Aorta (tissue), 5 donors: ENCODE measurements at regions not wholly inside any gene's neighbourhood (a gene's known extent, or its start where the extent isn't known, plus 50 kb on each side); places are given as distances from the start of the nearest gene placed in this dataset.

ENCODE experiments used
- ATAC-seq: fragments of 200-7000 bp; cut with Tn5 transposase; one replicate; pipeline ENCODE4 v1.9.1; 2022; ENCODE audit warnings: moderate library complexity; ENCODE audit not compliant: low FRiP score
- DNase-seq, 2 donors: peaks; one replicate each; pipeline ENCODE4 v3.0.0-alpha.2; 2020
- H3K27ac ChIP-seq, 2 donors: one replicate each; pipeline ENCODE4 v1.5.1; 2013; ENCODE audit warnings: low read length in 2 of 2, mild to moderate bottlenecking in 2 of 2, moderate library complexity in 2 of 2, control low read depth in 1 of 2, inconsistent platforms in 1 of 2, low read depth in 1 of 2
- H3K27me3 ChIP-seq, 2 donors: one replicate each; pipeline ENCODE4 v1.6.1; 2013; ENCODE audit warnings: control low read depth in 1 of 2, low read length in 1 of 2, mild to moderate bottlenecking in 1 of 2, moderate library complexity in 1 of 2; ENCODE audit not compliant: insufficient read depth in 2 of 2, control insufficient read depth in 1 of 2
- H3K36me3 ChIP-seq, 2 donors: one replicate each; pipeline ENCODE4 v1.6.1; 2013; ENCODE audit warnings: control low read depth in 1 of 2, low read length in 1 of 2, mild to moderate bottlenecking in 1 of 2; ENCODE audit not compliant: insufficient read depth in 2 of 2, control insufficient read depth in 1 of 2
- H3K4me1 ChIP-seq, 2 donors: one replicate each; pipeline ENCODE4 v1.6.1; 2013; ENCODE audit warnings: low read length in 2 of 2, control low read depth in 1 of 2, mild to moderate bottlenecking in 1 of 2, moderate library complexity in 1 of 2; ENCODE audit not compliant: insufficient read depth in 2 of 2, control insufficient read depth in 1 of 2
- H3K4me3 ChIP-seq, 2 donors: one replicate each; pipeline ENCODE4 v1.5.1; 2013; ENCODE audit warnings: low read length in 2 of 2, control low read depth in 1 of 2, mild to moderate bottlenecking in 1 of 2
- H3K9me3 ChIP-seq: one replicate; pipeline ENCODE4 v1.6.1; 2013; ENCODE audit warnings: mild to moderate bottlenecking, low read length; ENCODE audit not compliant: control insufficient read depth
- WGBS, 2 donors: extraction: QIAGEN DNeasy Blood & Tissue Kit; methylation state at CpG; one replicate each; pipeline ENCODE4 v1.1.7; 2013; 5-methylcytosine and 5-hydroxymethylcytosine counted together
- intact Hi-C, 2 donors: fragments of 100-400 bp; cut with DNase I; formaldehyde crosslinking; loops; one replicate each; pipeline versions ENCODE4 v1.14.2 to v1.15.0; 2022
- donor health status: healthy with polysubstance abuse.
- donor health status: Bipolar disorder and iron deficiency.
- donor health status: DM: no; HTN: no; CAD: no.
- donor health status: DM: no; HTN: no; CAD: no.
- donor health status: DM: yes; HTN: yes; CAD: no.

DNA sequence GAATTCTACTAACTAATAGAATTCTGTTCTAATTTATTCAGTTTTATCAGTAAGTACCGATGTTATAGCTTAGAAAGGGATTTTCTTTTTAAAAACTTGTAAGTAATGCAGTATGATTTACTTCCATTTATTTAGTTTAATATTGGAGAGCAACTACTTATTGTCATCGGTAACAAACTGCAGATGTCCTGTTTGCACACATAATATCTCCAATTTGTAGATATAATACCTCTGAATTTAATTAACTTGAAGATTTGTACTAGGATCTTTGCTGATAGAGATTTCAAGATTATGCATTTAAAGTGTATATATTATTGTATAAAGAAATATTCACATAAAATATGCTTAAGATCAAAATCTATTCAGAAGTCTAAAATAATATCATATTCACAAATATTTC, 356.7 kb downstream of the PCDH17 start:
- H3K4me1 ChIP-seq, result no peaks in the 10 kb centered on the region
- H3K27ac ChIP-seq, result no peak overlapping the region
- H3K27me3 ChIP-seq, result no peaks in the 10 kb centered on the region
- WGBS, 2 donors, result 83 to 92% methylated on average over 2 of the region's 2 CpGs
- no peaks in the 10 kb centered on the region for H3K36me3 ChIP-seq
- ATAC-seq (no peak), DNase-seq (no peak)
- no peaks in the 10 kb centered on the region for H3K9me3 ChIP-seq
- no peak overlapping the region for H3K4me3 ChIP-seq
- intact Hi-C loops, result no loop called here

DNA sequence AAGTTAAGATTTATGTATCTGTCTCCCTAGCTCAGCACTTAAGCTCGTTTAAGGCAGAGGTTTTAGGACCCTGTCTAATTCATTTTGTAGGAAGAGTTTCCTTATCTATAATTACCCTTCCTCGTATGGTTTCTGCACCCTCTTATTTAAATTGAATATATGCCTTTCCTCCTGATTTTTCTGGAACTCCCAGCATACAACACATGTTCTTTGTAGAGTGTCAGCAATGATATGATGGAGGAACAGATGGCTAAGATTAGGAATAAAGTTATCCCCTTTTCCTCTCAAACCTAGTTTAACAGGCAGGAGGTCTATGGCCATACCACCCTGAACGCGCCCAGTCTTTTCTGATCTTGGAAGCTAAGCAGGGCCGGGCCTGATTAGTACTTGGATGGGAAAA, 359.5 kb downstream of the PCDH17 start:
- ATAC-seq (no peak), DNase-seq (no peak)
- Histone ChIP-seq H3K27ac (no peak overlapping the region), H3K4me1 (no peaks in the 10 kb centered on the region), H3K9me3 (no peaks in the 10 kb centered on the region), H3K27me3 (no peaks in the 10 kb centered on the region), H3K4me3 (no peak overlapping the region), H3K36me3 (no peaks in the 10 kb centered on the region)
- 66 to 72% methylated on average over 5 of the region's 5 CpGs for WGBS, 2 donors
- intact Hi-C loops, result no loop called here

- WGBS, 2 donors, result 60 to 71% methylated on average over 1 of the region's 1 CpG
- H3K4me1 ChIP-seq, result no peaks in the 10 kb centered on the region
- H3K4me3 ChIP-seq, result no peak overlapping the region
- no peaks in the 10 kb centered on the region for H3K36me3 ChIP-seq
- H3K9me3 ChIP-seq, result no peaks in the 10 kb centered on the region
- no peak overlapping the region for H3K27ac ChIP-seq
- DNase-seq (no peak), ATAC-seq (no peak)
- no peaks in the 10 kb centered on the region for H3K27me3 ChIP-seq
- intact Hi-C loops, result no loop called here
Observed at GRCh38 chr13:57992416-57992815, 360.9 kb downstream of the PCDH17 start.

- no peak for ATAC-seq
- Histone ChIP-seq H3K4me3 (no peak overlapping the region), H3K27me3 (no peaks in the 10 kb centered on the region), H3K27ac (no peak overlapping the region), H3K4me1 (no peaks in the 10 kb centered on the region), H3K36me3 (no peaks in the 10 kb centered on the region), H3K9me3 (no peaks in the 10 kb centered on the region)
- 88 to 97% methylated on average over 1 of the region's 1 CpG for WGBS, 2 donors
- intact Hi-C loops, result no loop called here
- DNase-seq, result no peak
Observed at GRCh38 chr13:57996717-57997116, 365.2 kb downstream of the PCDH17 start.

DNA sequence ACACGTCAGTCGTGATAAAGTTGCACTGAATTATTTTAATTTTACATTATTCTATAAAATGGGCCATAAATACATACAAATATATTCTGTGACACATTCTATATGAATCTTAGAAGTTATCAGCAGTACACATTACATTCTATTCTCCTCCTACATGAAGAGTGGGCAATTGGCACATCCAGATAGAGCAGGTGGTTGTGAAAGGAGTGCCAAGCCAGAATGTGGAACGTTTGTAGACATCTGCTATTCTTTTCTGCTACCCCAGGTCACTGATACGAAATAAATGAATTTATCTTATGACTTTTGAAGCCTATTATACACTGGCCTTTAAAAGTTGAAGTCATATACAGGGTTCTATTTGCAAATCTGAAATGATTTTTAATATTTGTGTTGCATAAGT, 373.2 kb downstream of the PCDH17 start:
- DNase-seq (no peak), ATAC-seq (no peak)
- intact Hi-C loops, result no loop called here
- H3K36me3 ChIP-seq, result no peaks in the 10 kb centered on the region
- H3K4me3 ChIP-seq, result no peak overlapping the region
- no peaks in the 10 kb centered on the region for H3K27me3 ChIP-seq
- WGBS, 2 donors, result 53 to 62% methylated on average over 4 of the region's 4 CpGs
- H3K27ac ChIP-seq, result no peak overlapping the region
- H3K4me1 ChIP-seq, result no peaks in the 10 kb centered on the region
- H3K9me3 ChIP-seq, result no peaks in the 10 kb centered on the region

DNA sequence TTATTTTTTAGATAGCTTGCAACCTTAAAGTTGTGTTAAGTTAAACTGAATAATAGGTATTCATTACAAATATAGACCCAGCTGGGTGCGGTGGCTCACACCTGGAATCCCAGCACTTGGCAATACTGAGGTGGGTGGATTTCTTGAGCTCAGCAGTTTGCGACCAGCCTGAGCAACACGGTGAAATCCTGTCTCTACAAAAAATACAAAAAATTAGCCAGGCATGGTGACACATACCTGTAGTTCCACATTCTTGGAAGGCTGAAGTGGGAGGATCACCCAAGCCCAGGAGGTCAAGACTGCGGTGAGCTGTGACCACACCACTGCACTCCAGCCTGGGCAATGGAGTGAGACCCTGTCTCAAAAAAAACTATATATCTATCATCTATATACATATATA, 386.5 kb downstream of the PCDH17 start:
- WGBS, 2 donors, result 87 to 89% methylated on average over 4 of the region's 4 CpGs
- Histone ChIP-seq H3K9me3 (no peaks in the 10 kb centered on the region), H3K36me3 (no peaks in the 10 kb centered on the region), H3K27ac (no peak overlapping the region), H3K27me3 (no peaks in the 10 kb centered on the region), H3K4me3 (no peak overlapping the region), H3K4me1 (no peaks in the 10 kb centered on the region)
- no peak for ATAC-seq
- no peak for DNase-seq
- intact Hi-C loops, result no loop called here

DNA sequence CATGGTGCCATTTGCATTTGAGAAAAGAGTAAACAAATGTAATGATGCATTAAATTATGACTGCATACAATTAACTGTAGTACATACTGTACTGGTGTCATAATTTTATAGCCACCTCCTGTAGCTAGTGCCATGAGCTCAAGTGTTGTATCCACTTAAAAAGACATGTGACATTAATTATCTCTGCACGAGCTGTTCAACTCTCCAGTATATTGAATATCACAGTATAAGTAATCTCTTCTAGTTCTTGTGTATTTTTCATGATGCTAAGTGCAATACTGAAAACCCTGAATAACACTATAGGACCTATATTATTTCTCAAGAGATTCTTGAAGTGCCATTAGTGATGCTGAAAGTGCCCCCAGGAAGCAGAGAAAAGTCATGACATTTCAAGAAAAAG, 387.3 kb downstream of the PCDH17 start:
- no peak for DNase-seq
- Histone ChIP-seq H3K9me3 (no peaks in the 10 kb centered on the region), H3K4me3 (no peak overlapping the region), H3K27ac (no peak overlapping the region), H3K4me1 (no peaks in the 10 kb centered on the region), H3K27me3 (no peaks in the 10 kb centered on the region), H3K36me3 (no peaks in the 10 kb centered on the region)
- intact Hi-C loops, result no loop called here
- no peak for ATAC-seq
- 39 to 55% methylated on average over 1 of the region's 1 CpG for WGBS, 2 donors

- no peaks in the 10 kb centered on the region for H3K36me3 ChIP-seq
- no peaks in the 10 kb centered on the region for H3K9me3 ChIP-seq
- ATAC-seq (no peak), DNase-seq (no peak)
- no peak overlapping the region for H3K4me3 ChIP-seq
- H3K4me1 ChIP-seq, result no peaks in the 10 kb centered on the region
- intact Hi-C loops, result no loop called here
- WGBS, 2 donors, result 91 to 92% methylated on average over 7 of the region's 7 CpGs
- H3K27me3 ChIP-seq, result no peaks in the 10 kb centered on the region
- no peak overlapping the region for H3K27ac ChIP-seq
Observed at GRCh38 chr13:58024103-58024502, 392.6 kb downstream of the PCDH17 start.

DNA sequence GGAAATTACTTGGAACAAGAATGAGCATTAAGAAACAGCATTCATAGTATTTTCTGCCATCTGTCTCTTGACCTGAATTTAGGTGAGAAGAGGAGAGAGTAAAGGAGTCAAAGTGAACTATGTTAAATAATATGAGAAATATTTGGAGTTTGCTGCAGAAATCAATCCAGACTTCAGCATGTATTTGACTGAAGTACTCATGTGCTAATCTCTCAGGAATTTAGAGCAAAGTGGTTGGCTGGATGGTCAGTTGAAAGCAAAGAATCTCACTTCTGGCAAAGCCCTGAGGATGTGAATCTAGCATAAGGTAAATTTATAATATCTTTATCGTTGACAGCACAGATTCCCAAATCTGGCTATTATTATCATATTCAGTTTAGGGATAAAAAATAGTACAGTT, 394.3 kb downstream of the PCDH17 start:
- no peaks in the 10 kb centered on the region for H3K9me3 ChIP-seq
- no peaks in the 10 kb centered on the region for H3K27me3 ChIP-seq
- WGBS, 2 donors, result 3 to 14% methylated on average over 1 of the region's 1 CpG
- DNase-seq, result no peak
- no peaks in the 10 kb centered on the region for H3K4me1 ChIP-seq
- H3K4me3 ChIP-seq, result no peak overlapping the region
- ATAC-seq, result no peak
- H3K36me3 ChIP-seq, result no peaks in the 10 kb centered on the region
- H3K27ac ChIP-seq, result no peak overlapping the region
- intact Hi-C loops, result no loop called here
